Parathyroid adenoma (tissue), 2 donors: ENCODE measurements at regions not wholly inside any gene's neighbourhood (a gene's known extent, or its start where the extent isn't known, plus 50 kb on each side); places are given as distances from the start of the nearest gene placed in this dataset.

Experiments
- H2AFZ ChIP-seq: fragments of 300-600 bp; sonication (generic); one replicate; pipeline ENCODE4 v1.7.0; 2017; ENCODE audit warnings: antibody characterized with exemption, mild to moderate bottlenecking
- H3K27ac ChIP-seq: fragments of 300-600 bp; sonication (generic); one replicate; pipeline ENCODE4 v1.7.0; 2017
- H3K27me3 ChIP-seq: fragments of 300-600 bp; sonication (generic); one replicate; pipeline ENCODE4 v1.7.0; 2017; ENCODE audit warnings: low read length; ENCODE audit not compliant: control insufficient read depth, insufficient read depth
- H3K36me3 ChIP-seq: fragments of 300-600 bp; sonication (generic); one replicate; pipeline ENCODE4 v1.7.0; 2017; ENCODE audit warnings: low read length; ENCODE audit not compliant: control insufficient read depth, insufficient read depth
- H3K4me1 ChIP-seq: fragments of 300-600 bp; sonication (generic); one replicate; pipeline ENCODE4 v1.7.0; 2017; ENCODE audit warnings: control low read depth
- H3K4me2 ChIP-seq: fragments of 300-600 bp; sonication (generic); one replicate; pipeline ENCODE4 v1.7.0; 2017; ENCODE audit warnings: low read length
- H3K4me3 ChIP-seq: fragments of 300-600 bp; sonication (generic); one replicate; pipeline ENCODE4 v1.7.0; 2017; ENCODE audit warnings: low read depth, low read length
- H3K79me2 ChIP-seq: fragments of 300-600 bp; sonication (generic); one replicate; pipeline ENCODE4 v1.7.0; 2017; ENCODE audit warnings: control low read depth
- H3K9ac ChIP-seq: fragments of 300-600 bp; sonication (generic); one replicate; pipeline ENCODE4 v1.7.0; 2017; ENCODE audit warnings: mild to moderate bottlenecking
- H3K9me3 ChIP-seq: fragments of 300-600 bp; sonication (generic); one replicate; pipeline ENCODE4 v1.7.0; 2017; ENCODE audit warnings: low read length; ENCODE audit not compliant: control insufficient read depth
- TF ChIP-seq, protein P1 (sequence below): fragments of 300-600 bp; sonication (generic); IDR thresholded peaks from one replicate; pipeline ENCODE4 v1.7.0; 2017; ENCODE audit warnings: antibody characterized with exemption, mild to moderate bottlenecking
- donor health status: primary hyperparathyroidism.

DNA sequence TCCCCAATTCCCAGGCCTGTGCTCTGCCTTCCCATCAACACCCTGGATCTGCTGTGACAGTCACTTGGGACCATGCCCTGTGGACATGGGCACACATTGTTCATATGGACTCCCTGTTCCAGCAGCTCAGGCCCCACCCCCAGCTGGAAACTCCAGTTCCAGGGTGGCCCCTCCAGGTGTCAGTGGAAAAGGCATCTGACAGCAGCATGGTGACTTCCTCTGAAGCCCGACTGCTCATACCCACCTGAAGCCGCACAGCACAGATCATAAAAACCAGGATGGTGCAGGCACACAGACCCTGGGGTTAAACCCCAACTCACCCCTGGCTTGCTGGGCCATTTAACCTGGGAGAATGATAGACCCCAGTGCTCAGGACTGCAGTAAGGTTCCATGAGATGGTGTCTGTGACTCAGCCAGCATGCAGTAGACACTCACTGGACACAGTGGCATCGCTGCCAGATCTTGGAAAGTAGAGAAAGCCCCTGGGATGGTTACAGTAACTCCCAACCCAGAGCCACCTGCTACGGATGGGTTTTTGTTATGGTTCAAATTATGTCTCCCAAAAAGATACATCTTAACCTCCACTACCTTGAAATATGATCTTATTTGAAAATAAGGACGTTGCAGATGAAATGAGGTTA lies 72.6 kb upstream of the NANOS1 start:
- H3K79me2 ChIP-seq = no peaks in the 10 kb centered on the region
- no peak overlapping the region for H3K4me2 ChIP-seq
- no peak overlapping the region for H3K4me3 ChIP-seq
- H3K27me3 ChIP-seq = no peaks in the 10 kb centered on the region
- no peaks in the 10 kb centered on the region for H3K4me1 ChIP-seq
- no peaks in the 10 kb centered on the region for H3K36me3 ChIP-seq
- no peaks in the 10 kb centered on the region for H3K9me3 ChIP-seq
- no peak overlapping the region for H2AFZ ChIP-seq
- TF ChIP-seq, protein P1, sequence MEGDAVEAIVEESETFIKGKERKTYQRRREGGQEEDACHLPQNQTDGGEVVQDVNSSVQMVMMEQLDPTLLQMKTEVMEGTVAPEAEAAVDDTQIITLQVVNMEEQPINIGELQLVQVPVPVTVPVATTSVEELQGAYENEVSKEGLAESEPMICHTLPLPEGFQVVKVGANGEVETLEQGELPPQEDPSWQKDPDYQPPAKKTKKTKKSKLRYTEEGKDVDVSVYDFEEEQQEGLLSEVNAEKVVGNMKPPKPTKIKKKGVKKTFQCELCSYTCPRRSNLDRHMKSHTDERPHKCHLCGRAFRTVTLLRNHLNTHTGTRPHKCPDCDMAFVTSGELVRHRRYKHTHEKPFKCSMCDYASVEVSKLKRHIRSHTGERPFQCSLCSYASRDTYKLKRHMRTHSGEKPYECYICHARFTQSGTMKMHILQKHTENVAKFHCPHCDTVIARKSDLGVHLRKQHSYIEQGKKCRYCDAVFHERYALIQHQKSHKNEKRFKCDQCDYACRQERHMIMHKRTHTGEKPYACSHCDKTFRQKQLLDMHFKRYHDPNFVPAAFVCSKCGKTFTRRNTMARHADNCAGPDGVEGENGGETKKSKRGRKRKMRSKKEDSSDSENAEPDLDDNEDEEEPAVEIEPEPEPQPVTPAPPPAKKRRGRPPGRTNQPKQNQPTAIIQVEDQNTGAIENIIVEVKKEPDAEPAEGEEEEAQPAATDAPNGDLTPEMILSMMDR = no peak
- H3K27ac ChIP-seq = no peak overlapping the region
- no peak overlapping the region for H3K9ac ChIP-seq

- H3K27ac ChIP-seq = no peak overlapping the region
- TF ChIP-seq, protein P1 = no peak
- no peaks in the 10 kb centered on the region for H3K79me2 ChIP-seq
- H3K4me3 ChIP-seq = no peak overlapping the region
- no peak overlapping the region for H2AFZ ChIP-seq
- H3K9ac ChIP-seq = no peak overlapping the region
- no peaks in the 10 kb centered on the region for H3K9me3 ChIP-seq
- no peaks in the 10 kb centered on the region for H3K36me3 ChIP-seq
- no peak overlapping the region for H3K4me2 ChIP-seq
- no peaks in the 10 kb centered on the region for H3K27me3 ChIP-seq
- H3K4me1 ChIP-seq = no peaks in the 10 kb centered on the region
Measured at GRCh38 chr10:118957443-118957825, 72.1 kb upstream of the NANOS1 start.

GRCh38 chr10:118957966-118958365 lies 71.5 kb upstream of the NANOS1 start:
- Histone ChIP-seq H3K27ac (no peak overlapping the region), H3K4me1 (no peaks in the 10 kb centered on the region), H2AFZ (no peak overlapping the region), H3K9ac (no peak overlapping the region), H3K4me2 (no peak overlapping the region), H3K36me3 (no peaks in the 10 kb centered on the region), H3K27me3 (no peaks in the 10 kb centered on the region), H3K4me3 (no peak overlapping the region), H3K79me2 (no peaks in the 10 kb centered on the region), H3K9me3 (no peaks in the 10 kb centered on the region)
- TF ChIP-seq, protein P1 = no peak

DNA sequence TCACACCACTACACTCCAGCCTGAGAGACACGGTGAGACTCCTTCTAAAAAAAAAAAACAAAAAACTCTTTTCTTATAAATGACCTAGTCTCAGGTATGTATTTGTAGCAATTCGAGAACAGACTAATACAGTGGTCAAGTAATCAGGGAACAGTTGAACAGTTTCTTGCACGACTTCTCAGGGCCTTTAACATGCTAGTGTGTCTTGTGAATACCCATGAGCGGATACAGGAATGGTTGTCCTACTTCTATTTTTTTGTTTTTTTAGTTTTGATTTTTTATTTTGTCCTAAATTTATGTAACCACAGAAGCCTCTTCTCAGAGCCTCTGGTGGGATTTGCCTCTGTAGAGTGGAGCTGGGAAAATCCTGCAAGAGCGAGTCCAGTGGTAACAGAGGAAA lies 71.0 kb upstream of the NANOS1 start:
- H3K4me2 ChIP-seq = no peak overlapping the region
- no peaks in the 10 kb centered on the region for H3K36me3 ChIP-seq
- no peak overlapping the region for H3K4me3 ChIP-seq
- H2AFZ ChIP-seq = no peak overlapping the region
- no peaks in the 10 kb centered on the region for H3K9me3 ChIP-seq
- no peaks in the 10 kb centered on the region for H3K27me3 ChIP-seq
- TF ChIP-seq, protein P1 = no peak
- H3K4me1 ChIP-seq = no peaks in the 10 kb centered on the region
- H3K79me2 ChIP-seq = no peaks in the 10 kb centered on the region
- H3K27ac ChIP-seq = no peak overlapping the region
- no peak overlapping the region for H3K9ac ChIP-seq
